GM23338 (cell line): ENCODE measurements at regions not wholly inside any gene's neighbourhood (a gene's known extent, or its start where the extent isn't known, plus 50 kb on each side); places are given as distances from the start of the nearest gene placed in this dataset.

Experiments used
- ATAC-seq: fragments of 200-7000 bp; cut with Tn5 transposase; 3 replicates; pipeline ENCODE4 v1.9.1; 2020
- DNase-seq: peaks from one replicate; pipeline ENCODE4 v3.0.0-alpha.2; 2015; ENCODE audit warnings: low spot score
- H2AFZ ChIP-seq: fragments of 200-600 bp; sonication (generic); 2 replicates; pipeline ENCODE4 v1.8.0; 2016; ENCODE audit warnings: antibody characterized with exemption, mild to moderate bottlenecking, moderate library complexity
- H3F3A ChIP-seq: fragments of 200-600 bp; sonication (generic); replicated peaks from 2 replicates; pipeline ENCODE4 v1.8.0; 2017; ENCODE audit warnings: antibody characterized with exemption, mixed run types, low read depth
- H3K27ac ChIP-seq: fragments of 200-600 bp; sonication (generic); 2 replicates; pipeline ENCODE4 v1.6.1; 2016; ENCODE audit warnings: low read depth
- H3K27me3 ChIP-seq: fragments of 200-600 bp; sonication (generic); 2 replicates; pipeline ENCODE4 v1.8.0; 2016; ENCODE audit warnings: mild to moderate bottlenecking, mixed run types, moderate library complexity; ENCODE audit not compliant: insufficient read depth
- H3K36me3 ChIP-seq: fragments of 200-600 bp; sonication (generic); 2 replicates; pipeline ENCODE4 v1.8.0; 2016; ENCODE audit warnings: mild to moderate bottlenecking; ENCODE audit not compliant: insufficient read depth
- H3K4me1 ChIP-seq: fragments of 200-600 bp; sonication (generic); 2 replicates; pipeline ENCODE4 v1.8.0; 2016; ENCODE audit warnings: mild to moderate bottlenecking, moderate library complexity; ENCODE audit not compliant: insufficient read depth
- H3K4me2 ChIP-seq: fragments of 200-600 bp; sonication (generic); 2 replicates; pipeline ENCODE4 v1.7.1; 2017; ENCODE audit warnings: mixed run types
- H3K4me3 ChIP-seq: fragments of 200-600 bp; sonication (generic); 2 replicates; pipeline ENCODE4 v1.6.1; 2016; ENCODE audit warnings: mixed run types
- H3K79me2 ChIP-seq: fragments of 200-600 bp; sonication (generic); replicated peaks from 2 replicates; pipeline ENCODE4 v1.8.0; 2017; ENCODE audit warnings: mild to moderate bottlenecking; ENCODE audit not compliant: insufficient read depth
- H3K9me2 ChIP-seq: fragments of 200-600 bp; sonication (generic); 2 replicates; pipeline ENCODE4 v1.8.0; 2017; ENCODE audit not compliant: insufficient read depth
- H4K20me1 ChIP-seq: fragments of 200-600 bp; sonication (generic); replicated peaks from 2 replicates; pipeline ENCODE4 v1.8.0; 2017; ENCODE audit warnings: mild to moderate bottlenecking; ENCODE audit not compliant: insufficient read depth
- H3K27ac Mint-ChIP-seq: 2 replicates; pipeline ENCODE4 v1.8.0; 2020; ENCODE audit warnings: inconsistent platforms, mild to moderate bottlenecking, moderate library complexity, mixed read lengths
- H3K27me3 Mint-ChIP-seq: 3 replicates; pipeline ENCODE4 v1.8.0; 2022; ENCODE audit warnings: low read depth, mild to moderate bottlenecking, moderate library complexity, mixed read lengths, inconsistent platforms; ENCODE audit not compliant: insufficient read depth, poor library complexity
- H3K36me3 Mint-ChIP-seq: 3 replicates; pipeline ENCODE4 v1.8.0; 2021; ENCODE audit warnings: low read depth, mild to moderate bottlenecking, inconsistent platforms, moderate library complexity, mixed read lengths
- H3K4me1 Mint-ChIP-seq: 3 replicates; pipeline ENCODE4 v1.8.0; 2020; ENCODE audit warnings: mild to moderate bottlenecking, inconsistent platforms, mixed read lengths
- H3K4me3 Mint-ChIP-seq: 3 replicates; pipeline ENCODE4 v1.8.0; 2021; ENCODE audit warnings: moderate library complexity, mild to moderate bottlenecking, inconsistent platforms, mixed read lengths
- H3K9me3 Mint-ChIP-seq: 3 replicates; pipeline ENCODE4 v1.8.0; 2020; ENCODE audit warnings: moderate library complexity, mild to moderate bottlenecking, inconsistent platforms, mixed read lengths
- CTCF ChIP-seq, 2 experiments: fragments of 200-600 bp in 1 of 2; sonication (generic) in 1 of 2; conservative IDR thresholded peaks; 2 replicates each; pipeline versions ENCODE4 v1.5.1 to v1.6.1; 2016 to 2017; ENCODE audit warnings: antibody characterized with exemption in 2 of 2, low read depth in 2 of 2, mild to moderate bottlenecking in 2 of 2, moderate library complexity in 1 of 2
- EZH2phosphoT487 ChIP-seq: fragments of 200-600 bp; sonication (generic); IDR thresholded peaks from one replicate; pipeline ENCODE4 v1.8.1; 2018; ENCODE audit warnings: antibody characterized with exemption; ENCODE audit not compliant: unreplicated experiment
- JUNB ChIP-seq: IDR thresholded peaks from one replicate; pipeline ENCODE4 v1.6.1; 2016; ENCODE audit warnings: antibody characterized with exemption; ENCODE audit not compliant: unreplicated experiment
- POLR2AphosphoS5 ChIP-seq: IDR thresholded peaks from 2 replicates; pipeline ENCODE4 v1.6.1; 2016; ENCODE audit warnings: antibody characterized with exemption, low read depth
- REST ChIP-seq: IDR thresholded peaks from one replicate; pipeline ENCODE4 v1.6.1; 2018; ENCODE audit warnings: antibody characterized with exemption; ENCODE audit not compliant: unreplicated experiment
- STAT1 ChIP-seq: IDR thresholded peaks from one replicate; pipeline ENCODE4 v1.6.1; 2016; ENCODE audit warnings: antibody characterized with exemption; ENCODE audit not compliant: unreplicated experiment
- ZNF331 ChIP-seq: fragments of 250-450 bp; sonication (Bioruptor Pico); IDR thresholded peaks from 2 replicates; pipeline ENCODE4 v1.5.0; 2020; ENCODE audit warnings: low read depth, mild to moderate bottlenecking, moderate library complexity
- ZNF462 ChIP-seq: fragments of 250-450 bp; sonication (Bioruptor Pico); IDR thresholded peaks from 2 replicates; pipeline ENCODE4 v1.5.0; 2020; ENCODE audit warnings: mild to moderate bottlenecking, moderate library complexity

- Histone ChIP-seq H3K79me2 (no peaks in the 10 kb centered on the region), H3K4me3 (no peak overlapping the region), H3K4me2 (no peak overlapping the region), H3K27me3 (no peaks in the 10 kb centered on the region), H3K36me3 (no peaks in the 10 kb centered on the region), H3K27ac (no peak overlapping the region), H4K20me1 (no peaks in the 10 kb centered on the region), H3F3A (no peaks in the 10 kb centered on the region), H3K4me1 (no peaks in the 10 kb centered on the region), H2AFZ (no peak overlapping the region), H3K9me2 (peaks cover 7% of the 10 kb centered on the region)
- TF ChIP-seq REST (no peak), POLR2AphosphoS5 (no peak), STAT1 (no peak), ZNF331 (CRISPR knock-in tag) (no peak), CTCF (conservative IDR thresholded peaks at IDR 0.05; ENCODE audit: low read depth in 2 of 2) (no peak), JUNB (no peak)
- Mint-ChIP-seq H3K9me3 (peaks cover 58% of the 10 kb centered on the region), H3K27ac (no peak overlapping the region), H3K4me1 (no peaks in the 10 kb centered on the region), H3K36me3 (peaks cover 15% of the 10 kb centered on the region; the same call in 1 of the 3 replicates), H3K4me3 (no peak overlapping the region), H3K27me3 (no peaks in the 10 kb centered on the region)
- no peak for DNase-seq
- ATAC-seq = no peak
These were observed 84.7 kb downstream of the UQCRFS1 start for GRCh38 chr19:29128203-29128602.

GRCh38 chr19:29122185-29122584 lies 90.8 kb downstream of the UQCRFS1 start:
- Mint-ChIP-seq H3K4me3 (no peak overlapping the region), H3K9me3 (peaks cover 41% of the 10 kb centered on the region), H3K27me3 (no peaks in the 10 kb centered on the region), H3K36me3 (peaks cover 18% of the 10 kb centered on the region), H3K4me1 (no peaks in the 10 kb centered on the region), H3K27ac (no peak overlapping the region)
- Histone ChIP-seq H3K4me3 (no peak overlapping the region), H2AFZ (no peak overlapping the region), H3K27ac (no peak overlapping the region), H4K20me1 (no peaks in the 10 kb centered on the region), H3K9me2 (no peaks in the 10 kb centered on the region), H3K36me3 (no peaks in the 10 kb centered on the region), H3K4me1 (no peaks in the 10 kb centered on the region), H3F3A (no peaks in the 10 kb centered on the region), H3K27me3 (no peaks in the 10 kb centered on the region), H3K79me2 (no peaks in the 10 kb centered on the region), H3K4me2 (no peak overlapping the region)
- ATAC-seq (no peak), DNase-seq (no peak)
- TF ChIP-seq CTCF (conservative IDR thresholded peaks at IDR 0.05; ENCODE audit: low read depth in 2 of 2) = no peak
- TF ChIP-seq STAT1 = no peak
- no peak for TF ChIP-seq EZH2phosphoT487
- TF ChIP-seq ZNF331 (CRISPR knock-in tag) = no peak
- TF ChIP-seq ZNF462 (CRISPR knock-in tag) = no peak
